ENCODE measurements at regions not wholly inside any gene's neighbourhood (a gene's known extent, or its start where the extent isn't known, plus 50 kb on each side); places are given as distances from the start of the nearest gene placed in this dataset.

GRCh38 chr1:73756817-73757216, 441.2 kb downstream of the LRRIQ3 start:
- Histone ChIP-seq H3K9me3 (no peaks in the 10 kb centered on the region), H3K27ac (no peak overlapping the region), H3K36me3 (no peaks in the 10 kb centered on the region), H3K4me3 (no peak overlapping the region), H3K27me3 (no peaks in the 10 kb centered on the region), H3K4me1 (no peaks in the 10 kb centered on the region)
- WGBS, 2 donors: 76 to 78% methylated on average over 2 of the region's 2 CpGs
- TF ChIP-seq CTCF (IDR thresholded peaks at IDR 0.05): no peak
- ATAC-seq (no peak), DNase-seq (no peak)
- intact Hi-C loops (cut with DNase I): no loop called here

- Histone ChIP-seq H3K9me3 (no peaks in the 10 kb centered on the region), H3K27ac (no peak overlapping the region), H3K4me3 (no peak overlapping the region), H3K4me1 (no peaks in the 10 kb centered on the region), H3K36me3 (no peaks in the 10 kb centered on the region), H3K27me3 (no peaks in the 10 kb centered on the region)
- TF ChIP-seq CTCF (IDR thresholded peaks at IDR 0.05): no peak
- 72 to 78% methylated on average over 2 of the region's 2 CpGs for WGBS, 2 donors
- DNase-seq: no peak
- ATAC-seq: no peak
- intact Hi-C loops (cut with DNase I): no loop called here
Measured at GRCh38 chr1:73755649-73756048, 442.3 kb downstream of the LRRIQ3 start.

GRCh38 chr1:73749996-73750395, 448.0 kb downstream of the LRRIQ3 start:
- DNase-seq (no peak), ATAC-seq (no peak)
- no peak for TF ChIP-seq CTCF (IDR thresholded peaks at IDR 0.05)
- Histone ChIP-seq H3K27me3 (no peaks in the 10 kb centered on the region), H3K4me1 (no peaks in the 10 kb centered on the region), H3K4me3 (no peak overlapping the region), H3K36me3 (no peaks in the 10 kb centered on the region), H3K9me3 (peaks cover 0 to 20% (median 7%) of the 10 kb centered on the region in 11 donors), H3K27ac (no peak overlapping the region)
- intact Hi-C loops (cut with DNase I): no loop called here

GRCh38 chr1:73744985-73745384, 453.0 kb downstream of the LRRIQ3 start:
- Histone ChIP-seq H3K9me3 (peaks cover 0 to 44% (median 16%) of the 10 kb centered on the region in 11 donors), H3K36me3 (no peaks in the 10 kb centered on the region), H3K27ac (no peak overlapping the region), H3K27me3 (no peaks in the 10 kb centered on the region), H3K4me1 (no peaks in the 10 kb centered on the region), H3K4me3 (no peak overlapping the region)
- ATAC-seq (no peak), DNase-seq (no peak)
- no peak for TF ChIP-seq CTCF (IDR thresholded peaks at IDR 0.05)
- intact Hi-C loops (cut with DNase I): no loop called here

GRCh38 chr1:73736125-73736524, 461.9 kb downstream of the LRRIQ3 start:
- H3K4me1 ChIP-seq: no peaks in the 10 kb centered on the region
- DNase-seq: no peak
- peaks cover 0 to 9% (median 0%) of the 10 kb centered on the region in 11 donors for H3K9me3 ChIP-seq
- no peak overlapping the region for H3K27ac ChIP-seq
- no peak for TF ChIP-seq CTCF (IDR thresholded peaks at IDR 0.05)
- intact Hi-C loops (cut with DNase I): no loop called here
- WGBS, 2 donors: 49 to 70% methylated on average over 2 of the region's 2 CpGs
- no peaks in the 10 kb centered on the region for H3K36me3 ChIP-seq
- no peak for ATAC-seq
- no peak overlapping the region for H3K4me3 ChIP-seq
- no peaks in the 10 kb centered on the region for H3K27me3 ChIP-seq
